Activated CD4-positive, alpha-beta T cell treated with anti-CD3 and anti-CD28 coated beads, Interleukin-2, amount 50 U/mL, for 48 hours (primary cell): ENCODE measurements at regions not wholly inside any gene's neighbourhood (a gene's known extent, or its start where the extent isn't known, plus 50 kb on each side); places are given as distances from the start of the nearest gene placed in this dataset.

Experiments
- DNase-seq, 2 experiments: peaks; one replicate each; pipeline ENCODE4 v3.0.0-alpha.2; 2020

DNA sequence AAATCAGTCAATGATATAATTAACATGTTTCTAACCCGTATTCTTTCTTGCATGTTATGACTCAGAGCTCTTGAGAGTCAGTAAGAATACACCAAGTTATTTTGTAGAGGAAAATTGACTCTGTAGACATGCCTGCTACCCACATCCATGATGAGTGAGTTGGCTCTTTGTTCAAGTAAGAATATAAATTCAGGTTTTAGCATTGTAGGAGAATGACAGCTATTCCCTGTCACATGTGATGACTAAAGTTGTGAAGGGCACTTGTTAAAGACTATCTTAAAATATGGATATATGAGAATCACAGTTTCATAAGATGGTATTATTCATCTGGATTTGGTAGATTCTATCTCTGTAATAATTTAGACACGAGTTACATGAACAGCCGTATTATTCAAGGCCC lies 209.1 kb downstream of the CCDC59 start:
- no peak for DNase-seq

GRCh38 chr12:82146740-82147139 lies 211.4 kb downstream of the CCDC59 start:
- DNase-seq: no peak

- no peak for DNase-seq
Observed at GRCh38 chr12:82144505-82144904, 213.7 kb downstream of the CCDC59 start.

DNA sequence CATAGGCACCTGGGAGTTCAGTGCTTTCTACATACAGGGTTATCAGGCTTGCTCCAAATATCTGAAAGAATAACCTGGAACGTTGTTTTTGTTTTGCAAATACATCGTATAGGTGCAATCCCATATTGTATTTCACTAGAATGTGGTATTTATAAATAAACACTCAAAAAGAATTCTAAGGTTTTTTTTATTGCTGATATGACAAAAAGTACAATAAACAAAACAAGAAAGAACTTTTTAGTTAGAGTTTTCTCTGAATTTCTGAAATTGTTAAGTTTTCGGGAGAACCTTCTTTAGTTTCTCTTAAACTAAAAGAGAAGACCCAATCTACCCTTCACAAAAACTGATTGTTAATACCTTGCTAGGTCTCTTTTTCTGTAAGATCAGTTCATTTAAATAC lies 225.8 kb downstream of the CCDC59 start:
- DNase-seq: no peak

GRCh38 chr12:82130762-82131161 lies 227.4 kb downstream of the CCDC59 start:
- no peak for DNase-seq

DNA sequence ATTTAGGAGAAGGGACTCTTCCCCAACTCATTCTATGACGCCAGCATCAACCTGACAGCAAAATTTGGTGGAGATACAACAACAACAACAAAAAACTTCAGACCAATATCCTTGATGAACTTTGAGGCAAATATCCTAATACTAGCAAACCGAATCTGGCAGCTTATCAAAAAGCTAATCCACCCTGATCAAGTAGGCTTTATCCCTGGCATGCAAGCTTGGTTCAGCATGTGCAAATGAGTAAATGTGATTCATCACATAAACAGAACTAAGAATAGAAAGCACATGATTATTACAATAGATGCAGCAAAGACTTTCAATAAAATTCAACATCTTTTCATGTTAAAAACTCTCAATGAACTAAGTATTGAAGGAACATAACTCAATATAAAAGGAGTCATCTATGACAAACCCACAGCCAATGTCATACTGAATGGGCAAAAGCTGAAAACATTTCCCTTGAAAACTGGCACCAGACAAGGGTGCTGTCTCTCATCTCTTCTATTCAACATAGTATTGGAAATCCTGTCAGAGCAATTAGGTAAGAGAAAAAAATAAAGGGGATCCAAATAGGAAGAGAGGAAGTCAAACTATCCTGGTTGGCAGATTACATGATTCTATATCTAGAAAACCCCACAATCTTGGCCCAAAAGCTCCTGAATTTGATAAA lies 233.3 kb downstream of the CCDC59 start:
- DNase-seq: no peak

- DNase-seq: no peak
Observed at GRCh38 chr12:82121545-82121944, 236.6 kb downstream of the CCDC59 start.

GRCh38 chr12:82120901-82121300 lies 237.3 kb downstream of the CCDC59 start:
- DNase-seq: no peak

DNA sequence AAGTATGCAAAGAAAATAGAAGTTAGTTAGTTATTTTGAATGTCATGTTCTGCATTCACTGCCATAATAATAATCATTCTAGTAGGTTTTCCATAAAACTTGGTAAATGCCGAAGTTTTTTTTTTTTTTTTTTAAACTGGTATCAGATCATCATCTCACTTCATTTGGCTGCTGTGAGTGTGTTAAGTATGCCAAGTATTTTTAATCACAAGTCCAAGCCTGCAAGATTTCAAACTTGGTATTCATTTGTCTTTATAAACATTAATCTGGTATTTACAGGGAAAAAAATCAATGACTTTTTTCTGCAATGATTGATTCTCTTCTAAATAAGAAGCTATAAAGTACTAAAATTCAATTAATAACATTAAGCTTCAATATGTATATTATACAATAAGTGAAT lies 248.9 kb downstream of the CCDC59 start:
- no peak for DNase-seq

- no peak for DNase-seq
Observed at GRCh38 chr12:82108615-82109014, 249.6 kb downstream of the CCDC59 start.

GRCh38 chr12:82099216-82099615 lies 259.0 kb downstream of the CCDC59 start:
- DNase-seq: no peak

- no peak for DNase-seq
Observed at GRCh38 chr12:82097877-82098276, 260.3 kb downstream of the CCDC59 start.

- no peak for DNase-seq
Observed at GRCh38 chr12:82097438-82097837, 260.7 kb downstream of the CCDC59 start.

DNA sequence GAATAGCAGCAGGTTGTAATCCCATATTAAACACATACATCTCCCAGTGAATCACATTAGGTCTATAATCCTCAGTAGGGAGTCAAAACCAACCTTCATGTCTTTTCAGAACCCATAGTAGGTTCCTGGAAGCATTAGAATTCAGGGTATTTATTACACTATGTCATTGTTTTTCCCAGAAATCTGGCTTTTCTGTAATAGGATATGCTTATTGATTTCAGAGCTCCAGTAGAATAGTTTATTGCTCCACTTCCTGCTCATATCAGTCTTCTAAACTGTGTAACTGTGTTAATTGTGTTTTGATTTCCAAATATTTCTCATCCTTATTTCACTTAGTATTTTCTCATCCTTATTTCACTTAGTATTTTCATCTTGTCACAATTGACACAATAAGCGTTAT lies 268.0 kb downstream of the CCDC59 start:
- no peak for DNase-seq

- no peak for DNase-seq
Observed at GRCh38 chr12:82089369-82090121, 268.6 kb downstream of the CCDC59 start.

DNA sequence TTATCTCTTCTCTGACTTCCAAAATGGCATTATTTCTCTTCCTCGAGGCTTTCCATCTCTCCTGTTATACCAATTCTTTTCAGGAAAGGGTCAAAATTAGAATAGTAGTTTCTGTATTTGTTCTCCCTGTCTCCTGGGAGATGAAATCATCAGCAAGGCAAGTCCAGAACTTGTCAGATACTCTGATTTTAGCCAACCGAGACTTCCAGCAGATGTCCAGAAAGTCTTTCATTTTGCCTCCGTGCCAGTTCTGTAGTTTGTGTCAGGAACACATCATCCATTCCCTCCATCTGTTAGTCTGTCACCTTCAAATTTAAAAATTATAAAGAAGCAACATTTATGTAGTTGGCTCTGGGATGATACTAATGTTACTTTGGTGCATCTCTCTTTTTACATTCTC lies 275.7 kb downstream of the CCDC59 start:
- DNase-seq: no peak

GRCh38 chr12:82069931-82070514 lies 288.2 kb downstream of the CCDC59 start:
- no peak for DNase-seq

DNA sequence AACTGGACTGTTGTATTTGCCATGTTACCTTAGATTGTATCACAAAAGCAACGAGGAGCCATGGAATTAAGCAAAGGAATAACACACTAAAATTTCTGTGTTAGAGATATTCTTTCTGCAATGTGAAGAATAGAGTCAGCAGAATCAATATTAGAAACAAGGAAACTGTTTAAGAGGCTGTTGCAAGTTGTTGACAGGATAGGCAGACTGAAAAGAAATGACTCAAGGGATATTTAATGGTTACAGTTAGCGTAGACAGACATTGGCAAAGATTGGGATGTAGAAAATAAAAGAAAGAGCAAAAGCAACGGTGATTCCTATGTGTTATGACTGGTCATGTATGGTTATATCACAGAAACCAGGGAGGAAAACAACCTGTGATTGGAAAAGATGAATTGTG lies 299.0 kb upstream of the PPFIA2 start:
- no peak for DNase-seq

DNA sequence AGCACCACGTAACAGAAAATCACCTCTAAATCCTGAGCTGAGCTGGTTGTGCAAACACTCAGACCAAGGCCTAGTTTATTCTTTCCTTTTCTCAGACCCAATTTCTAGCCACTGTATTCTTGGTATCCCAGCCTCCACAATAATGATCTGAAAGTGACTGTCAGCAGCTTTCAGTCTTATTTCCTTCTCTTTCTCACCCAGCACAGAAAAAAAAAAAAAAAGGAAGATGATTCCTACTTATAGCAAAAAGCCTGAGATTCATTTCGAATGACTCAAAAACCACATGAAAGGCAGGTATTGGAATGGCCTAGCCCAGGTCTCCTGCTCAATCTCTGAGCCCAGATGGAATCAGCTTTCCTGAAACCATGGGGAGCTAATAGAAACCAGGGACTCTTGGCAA lies 298.6 kb upstream of the PPFIA2 start:
- no peak for DNase-seq

DNA sequence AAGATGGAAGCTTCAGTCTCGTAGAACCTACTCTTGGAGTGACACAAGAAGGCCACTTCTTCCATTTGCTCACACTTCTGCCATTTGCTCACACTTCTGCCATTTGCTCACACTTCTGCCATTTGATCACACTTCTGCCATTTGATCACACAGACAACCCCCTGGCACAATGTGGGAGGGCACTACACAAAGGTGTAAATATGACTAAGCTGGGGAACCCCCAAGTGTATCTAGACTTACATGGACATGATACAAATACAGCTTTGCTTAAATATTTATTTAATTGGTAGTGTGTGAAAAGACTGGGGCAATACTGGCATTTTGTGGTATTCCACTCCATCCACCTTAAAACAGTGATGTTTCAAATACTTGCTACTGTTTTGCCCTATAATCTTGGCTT lies 296.2 kb upstream of the PPFIA2 start:
- DNase-seq: no peak

DNA sequence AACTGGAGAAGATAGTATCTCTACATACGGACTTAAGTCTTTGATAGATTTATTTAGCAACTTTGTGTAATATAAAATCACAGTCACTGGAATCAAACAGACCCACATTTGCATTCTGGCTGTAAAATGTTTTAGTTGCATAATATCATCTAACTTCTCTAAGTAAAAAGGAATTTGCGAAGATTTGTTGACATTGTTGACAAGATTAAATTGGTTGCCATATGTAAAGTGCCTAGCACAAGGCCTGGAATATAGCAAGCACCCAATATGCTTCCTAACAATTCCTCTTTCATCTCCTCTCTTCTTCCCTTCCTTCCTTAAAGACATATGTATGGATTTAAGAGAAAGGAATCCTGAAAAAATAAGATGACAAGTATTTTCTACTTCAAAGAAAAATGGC lies 295.4 kb upstream of the PPFIA2 start:
- no peak for DNase-seq

DNA sequence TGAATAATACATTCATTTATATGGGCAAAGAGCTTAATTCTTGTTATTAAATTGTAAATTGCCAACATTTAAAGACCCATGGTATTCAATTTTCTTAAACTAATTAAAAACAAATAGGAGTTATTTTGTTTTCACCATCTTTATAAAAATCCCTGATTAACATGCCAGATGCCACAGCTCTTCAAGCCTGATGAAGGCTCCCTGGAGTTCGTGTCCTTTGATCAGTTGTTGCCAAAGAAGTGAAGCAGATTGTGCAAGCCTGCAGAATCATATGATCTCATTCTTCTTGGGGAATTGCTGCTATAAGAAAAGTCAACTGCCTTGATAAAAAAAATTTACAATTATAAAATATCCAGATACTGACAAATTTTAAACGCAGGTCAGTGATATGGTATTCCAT lies 288.3 kb upstream of the PPFIA2 start:
- no peak for DNase-seq

- DNase-seq: no peak
Observed at GRCh38 chr12:82040987-82041743, 282.0 kb upstream of the PPFIA2 start.

DNA sequence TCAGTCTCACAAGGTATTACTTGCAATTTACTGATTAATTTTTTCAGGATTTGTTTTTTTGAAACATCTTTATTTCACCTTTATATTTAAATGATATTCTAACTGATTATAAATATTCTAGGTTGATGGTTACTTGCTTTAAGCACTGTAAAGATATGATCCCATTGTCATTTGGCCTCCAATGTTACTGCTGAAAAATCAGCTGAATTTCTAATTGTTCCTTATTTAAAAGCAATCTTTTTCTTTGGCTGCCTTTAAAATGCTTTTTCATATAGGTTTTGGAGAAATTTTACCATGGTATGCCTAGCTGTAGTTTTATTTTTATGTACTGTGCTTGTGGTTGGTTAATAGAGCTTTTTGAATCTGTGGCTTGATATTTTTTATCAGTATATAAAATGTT lies 275.6 kb upstream of the PPFIA2 start:
- DNase-seq: no peak
